K562 (cell line): ENCODE measurements at regions not wholly inside any gene's neighbourhood (a gene's known extent, or its start where the extent isn't known, plus 50 kb on each side); places are given as distances from the start of the nearest gene placed in this dataset.

Experiments used
- ATAC-seq: fragments of 200-7000 bp; cut with Tn5 transposase; 3 replicates; pipeline ENCODE4 v1.9.1; 2020; ENCODE audit warnings: moderate library complexity
- BruUV-seq: library from RNA; stranded (reverse); fragments of 400-500 nt; replicated peaks from 2 replicates; lab custom pipeline; 2021; lab: Mats Ljungman, UMichigan
- CTCF ChIA-PET: fragments of 300-600 bp; formaldehyde crosslinking; extraction: SDS; loops from one replicate; lab custom pipeline; 2021; ENCODE audit warnings: low intra/inter-chr PET ratio; lab: Yijun Ruan, JAX
- POLR2A ChIA-PET: fragments of 300-600, 350-650 bp; sonication (Branson Sonifier 250); formaldehyde crosslinking; extraction: SDS; loops from one replicate; lab custom pipeline; 2021; ENCODE audit warnings: antibody characterized with exemption, inconsistent platforms; lab: Yijun Ruan, JAX
- DNase-seq, 4 experiments: peaks; one replicate each; pipeline versions ENCODE4 v3.0.0 to v3.0.0-alpha.2; 2011 to 2018; ENCODE audit warnings: low spot score in 3 of 4, mixed read lengths in 3 of 4; ENCODE audit errors: extremely low read depth in 1 of 4
- FAIRE-seq: peaks from 2 replicates; lab custom pipeline; 2011; peaks lifted over from hg19 to GRCh38; lab: Jason Lieb, UNC
- H2AFZ ChIP-seq: 2 replicates; pipeline ENCODE4 v1.6.0; 2011; ENCODE audit warnings: low read depth, low read length, control low read depth, inconsistent platforms
- H3K27ac ChIP-seq: fragments of 200-600 bp; 3 replicates; pipeline ENCODE4 v1.8.0; 2011; ENCODE audit warnings: low read depth, mild to moderate bottlenecking, control low read depth, inconsistent platforms, low read length, moderate library complexity, mixed read lengths; ENCODE audit errors: extremely low read depth
- H3K27me3 ChIP-seq, 2 experiments: fragments of 300-600 bp in 1 of 2; 2 replicates in 1 of 2; 3 replicates in 1 of 2; pipeline versions ENCODE4 v1.6.0 to v1.8.0; 2011; ENCODE audit warnings: inconsistent platforms in 2 of 2, low read length in 2 of 2, mild to moderate bottlenecking in 1 of 2, mixed read lengths in 1 of 2, moderate library complexity in 1 of 2; ENCODE audit not compliant: control insufficient read depth in 2 of 2, insufficient read depth in 2 of 2
- H3K36me3 ChIP-seq: fragments of 300-600 bp; 3 replicates; pipeline ENCODE4 v1.8.0; 2011; ENCODE audit warnings: mild to moderate bottlenecking, low read length, inconsistent platforms; ENCODE audit not compliant: control insufficient read depth, insufficient read depth
- H3K4me1 ChIP-seq, 2 experiments: fragments of 200-600 bp in 1 of 2; replicated peaks in 1 of 2; 2 replicates in 1 of 2; 3 replicates in 1 of 2; pipeline versions ENCODE4 v1.5.1 to v1.8.0; 2011; ENCODE audit warnings: inconsistent platforms in 2 of 2, low read length in 2 of 2, mild to moderate bottlenecking in 1 of 2, mixed read lengths in 1 of 2, moderate library complexity in 1 of 2; ENCODE audit not compliant: control insufficient read depth in 2 of 2, insufficient read depth in 2 of 2
- H3K4me2 ChIP-seq: 2 replicates; pipeline ENCODE4 v1.6.1; 2011; ENCODE audit warnings: low read length, control low read depth, inconsistent platforms, mixed read lengths; ENCODE audit not compliant: insufficient read depth
- H3K4me3 ChIP-seq: fragments of 200-600 bp; sonication (generic), shearing (Covaris generic); 2 replicates; pipeline ENCODE4 v1.5.1; 2016; ENCODE audit warnings: control low read depth, inconsistent platforms
- H3K79me2 ChIP-seq: fragments of 200-600 bp; 3 replicates; pipeline ENCODE4 v1.8.0; 2011; ENCODE audit warnings: low read length, inconsistent platforms; ENCODE audit not compliant: control insufficient read depth, insufficient read depth
- H3K9ac ChIP-seq, 2 experiments: 2 replicates each; pipeline versions ENCODE4 v1.6.0 to v1.6.1; 2011; ENCODE audit warnings: low read depth in 2 of 2, low read length in 2 of 2, control low read depth in 1 of 2, inconsistent platforms in 1 of 2, mild to moderate bottlenecking in 1 of 2, mixed read lengths in 1 of 2; ENCODE audit not compliant: insufficient read depth in 1 of 2
- H3K9me1 ChIP-seq: one replicate; pipeline ENCODE4 v1.6.0; 2011; ENCODE audit warnings: inconsistent platforms, mild to moderate bottlenecking, low read length, moderate library complexity; ENCODE audit not compliant: control insufficient read depth, insufficient read depth
- H3K9me3 ChIP-seq: replicated peaks from 2 replicates; pipeline ENCODE4 v1.5.1; 2011; ENCODE audit warnings: low read depth, low read length, inconsistent platforms; ENCODE audit not compliant: control insufficient read depth, insufficient read depth
- H4K20me1 ChIP-seq: replicated peaks from 2 replicates; pipeline ENCODE4 v1.6.1; 2011; ENCODE audit warnings: low read length, inconsistent platforms, mixed read lengths; ENCODE audit not compliant: control insufficient read depth, insufficient read depth
- POLR2B ChIP-seq: fragments of 450-650 bp; IDR thresholded peaks from 2 replicates; pipeline ENCODE4 v1.6.1; 2018; ENCODE audit warnings: low read depth; ENCODE audit not compliant: partially characterized antibody
- WGBS: fragments of 100-300 bp; shearing (Covaris generic); methylation state at CpG from one replicate; pipeline ENCODE4 v1.1.6; 2016; ENCODE audit warnings: low coverage, mixed read lengths; ENCODE audit not compliant: insufficient coverage; ENCODE audit errors: missing lambda C conversion rate; 5-methylcytosine and 5-hydroxymethylcytosine counted together
- in situ Hi-C: fragments of 300-500 bp; cut with MboI; formaldehyde crosslinking; loops from 4 replicates; pipeline ENCODE4 v1.15.0; 2018; ENCODE audit warnings: inconsistent platforms, mixed read lengths
- intact Hi-C: fragments of 100-400 bp; cut with micrococcal nuclease; formaldehyde crosslinking; loops from 2 replicates; pipeline ENCODE4 v1.14.2; 2022
- TF ChIP-seq, protein P1 (sequence below): fragments of 250-450 bp; sonication (Bioruptor Pico); IDR thresholded peaks from 2 replicates; pipeline ENCODE4 v1.4.0; 2020; ENCODE audit warnings: mild to moderate bottlenecking, moderate library complexity, borderline replicate concordance

DNA sequence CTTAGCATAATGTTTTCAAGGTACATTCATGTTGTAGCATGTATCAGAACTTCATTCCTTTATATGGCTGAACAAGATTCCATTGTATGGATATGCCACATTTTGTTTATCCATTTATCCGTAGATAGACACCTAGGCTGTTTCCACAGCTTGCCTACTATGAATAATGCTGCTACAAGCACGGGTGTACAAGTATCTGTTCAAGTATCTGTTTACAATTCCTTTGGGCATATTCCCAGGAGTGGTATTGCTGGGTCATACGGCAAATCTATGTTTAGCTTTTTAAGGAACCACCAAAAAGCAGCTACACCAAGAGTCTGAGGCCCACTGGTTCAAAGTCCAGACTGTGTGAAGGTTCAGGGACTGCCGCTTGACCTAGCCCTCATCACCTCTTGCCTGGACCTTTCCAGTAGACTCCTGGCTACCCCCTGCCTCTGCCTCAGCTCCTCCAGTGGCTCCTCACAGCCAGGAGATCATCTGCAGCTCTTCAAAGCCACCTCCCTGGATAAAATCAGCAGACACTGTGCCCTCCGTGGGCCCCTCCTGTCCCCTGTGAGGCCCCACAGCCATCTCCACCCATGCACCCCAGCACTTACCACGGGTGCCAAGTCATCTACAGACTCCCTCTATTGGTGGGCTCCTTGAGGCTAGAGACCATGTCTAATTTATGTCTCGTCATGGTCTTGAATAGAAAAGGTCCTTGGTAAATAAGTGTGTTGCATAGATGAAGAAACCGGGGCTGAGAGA, 160.3 kb downstream of the MN1 start:
- Histone ChIP-seq H3K27ac (no peak overlapping the region), H3K9ac (no peak overlapping the region), H2AFZ (no peak overlapping the region), H3K9me3 (no peaks in the 10 kb centered on the region), H3K4me3 (no peak overlapping the region), H3K79me2 (no peaks in the 10 kb centered on the region)
- POLR2A ChIA-PET: no interaction called here
- 6% methylated on average over 8 of the region's 8 CpGs for WGBS
- no TSS peak for BruUV-seq
- TF ChIP-seq, protein P1, sequence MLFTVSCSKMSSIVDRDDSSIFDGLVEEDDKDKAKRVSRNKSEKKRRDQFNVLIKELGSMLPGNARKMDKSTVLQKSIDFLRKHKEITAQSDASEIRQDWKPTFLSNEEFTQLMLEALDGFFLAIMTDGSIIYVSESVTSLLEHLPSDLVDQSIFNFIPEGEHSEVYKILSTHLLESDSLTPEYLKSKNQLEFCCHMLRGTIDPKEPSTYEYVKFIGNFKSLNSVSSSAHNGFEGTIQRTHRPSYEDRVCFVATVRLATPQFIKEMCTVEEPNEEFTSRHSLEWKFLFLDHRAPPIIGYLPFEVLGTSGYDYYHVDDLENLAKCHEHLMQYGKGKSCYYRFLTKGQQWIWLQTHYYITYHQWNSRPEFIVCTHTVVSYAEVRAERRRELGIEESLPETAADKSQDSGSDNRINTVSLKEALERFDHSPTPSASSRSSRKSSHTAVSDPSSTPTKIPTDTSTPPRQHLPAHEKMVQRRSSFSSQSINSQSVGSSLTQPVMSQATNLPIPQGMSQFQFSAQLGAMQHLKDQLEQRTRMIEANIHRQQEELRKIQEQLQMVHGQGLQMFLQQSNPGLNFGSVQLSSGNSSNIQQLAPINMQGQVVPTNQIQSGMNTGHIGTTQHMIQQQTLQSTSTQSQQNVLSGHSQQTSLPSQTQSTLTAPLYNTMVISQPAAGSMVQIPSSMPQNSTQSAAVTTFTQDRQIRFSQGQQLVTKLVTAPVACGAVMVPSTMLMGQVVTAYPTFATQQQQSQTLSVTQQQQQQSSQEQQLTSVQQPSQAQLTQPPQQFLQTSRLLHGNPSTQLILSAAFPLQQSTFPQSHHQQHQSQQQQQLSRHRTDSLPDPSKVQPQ (CRISPR knock-in tag): no peak
- no peak for TF ChIP-seq POLR2B
- TF ChIP-seq, all 486 proteins: peak for 0
- in situ Hi-C loops (no loop called here), intact Hi-C loops (no loop called here)
- CTCF ChIA-PET: no interaction called here
- Histone ChIP-seq H3K4me1 (peaks cover 0 to 8% of the 10 kb centered on the region in 2 experiments; a peak in 2 of 5 replicates), H3K36me3 (no peaks in the 10 kb centered on the region), H4K20me1 (no peaks in the 10 kb centered on the region), H3K9me1 (no peaks in the 10 kb centered on the region), H3K4me2 (no peak overlapping the region), H3K27me3 (peaks cover 2 to 26% of the 10 kb centered on the region in 2 experiments; a peak in 4 of 5 replicates)
- no peak for ATAC-seq
- DNase-seq: no peak
- FAIRE-seq: no peak
